NCI-H128 (cell line): ENCODE measurements at regions not wholly inside any gene's neighbourhood (a gene's known extent, or its start where the extent isn't known, plus 50 kb on each side); places are given as distances from the start of the nearest gene placed in this dataset.

ENCODE experiments used
- DNase-seq: peaks from one replicate; lab custom pipeline; 2025; ENCODE audit not compliant: unreplicated experiment; lab: John Stamatoyannopoulos, UW

- DNase-seq = no peak
Measured at GRCh38 chr6:56407883-56408410, 160.6 kb upstream of the COL21A1 start.

GRCh38 chr6:56406276-56407269, 159.2 kb upstream of the COL21A1 start:
- no peak for DNase-seq

GRCh38 chr6:56404599-56404998, 157.2 kb upstream of the COL21A1 start:
- DNase-seq = no peak

- DNase-seq = no peak
Measured at GRCh38 chr6:56403745-56404144, 156.4 kb upstream of the COL21A1 start.

GRCh38 chr6:56401477-56402070, 154.2 kb upstream of the COL21A1 start:
- DNase-seq = no peak

- DNase-seq = no peak
Measured at GRCh38 chr6:56400273-56400672, 152.9 kb upstream of the COL21A1 start.

GRCh38 chr6:56399672-56400263, 152.4 kb upstream of the COL21A1 start:
- no peak for DNase-seq

- DNase-seq = no peak
Measured at GRCh38 chr6:56399250-56399671, 151.9 kb upstream of the COL21A1 start.

- DNase-seq = no peak
Measured at GRCh38 chr6:56396435-56396834, 149.1 kb upstream of the COL21A1 start.

- no peak for DNase-seq
Measured at GRCh38 chr6:56393615-56394612, 146.5 kb upstream of the COL21A1 start.

- no peak for DNase-seq
Measured at GRCh38 chr6:56388415-56388755, 141.0 kb upstream of the COL21A1 start.

GRCh38 chr6:56387621-56388414, 140.4 kb upstream of the COL21A1 start:
- DNase-seq = no peak

GRCh38 chr6:56386717-56387116, 139.3 kb upstream of the COL21A1 start:
- no peak for DNase-seq

GRCh38 chr6:56385981-56386593, 138.7 kb upstream of the COL21A1 start:
- DNase-seq = no peak

- no peak for DNase-seq
Measured at GRCh38 chr6:56383160-56383559, 135.8 kb upstream of the COL21A1 start.

- no peak for DNase-seq
Measured at GRCh38 chr6:56382416-56382940, 135.1 kb upstream of the COL21A1 start.

GRCh38 chr6:56381801-56382251, 134.4 kb upstream of the COL21A1 start:
- DNase-seq = no peak

- no peak for DNase-seq
Measured at GRCh38 chr6:56380476-56380875, 133.1 kb upstream of the COL21A1 start.
